CD14-positive monocyte (primary cell): ENCODE measurements at regions not wholly inside any gene's neighbourhood (a gene's known extent, or its start where the extent isn't known, plus 50 kb on each side); places are given as distances from the start of the nearest gene placed in this dataset.
"Not testable (repeated sequence)": the region's sequence is repeated elsewhere in the genome, so short reads cannot be mapped to it uniquely, and the experiment has no call there.

Experiments
- DNase-seq, 3 donors: peaks; one replicate each; pipeline ENCODE4 v3.0.0-alpha.2; 2011 to 2022
- H2AFZ ChIP-seq: 2 replicates; pipeline ENCODE4 v1.6.0; 2012; ENCODE audit warnings: mild to moderate bottlenecking, low read depth, low read length, inconsistent platforms; ENCODE audit not compliant: insufficient read depth, poor library complexity, severe bottlenecking
- H3K27ac ChIP-seq, 2 donors: 1 replicate in 1 of 2; 2 replicates in 1 of 2; pipeline ENCODE4 v1.5.1; 2012 to 2013; ENCODE audit warnings: low read length in 2 of 2, control low read depth in 1 of 2, inconsistent platforms in 1 of 2, low read depth in 1 of 2, mild to moderate bottlenecking in 1 of 2
- H3K27me3 ChIP-seq, 2 donors: one replicate each; pipeline versions ENCODE4 v1.6.0 to v1.6.1; 2011 to 2013; ENCODE audit warnings: low read length in 2 of 2; ENCODE audit not compliant: control insufficient read depth in 2 of 2, insufficient read depth in 2 of 2
- H3K36me3 ChIP-seq, 2 donors: replicated peaks in 1 of 2; 1 replicate in 1 of 2; 2 replicates in 1 of 2; pipeline versions ENCODE4 v1.5.1 to v1.6.1; 2012 to 2013; ENCODE audit warnings: low read length in 2 of 2, control low read depth in 1 of 2, inconsistent platforms in 1 of 2, mild to moderate bottlenecking in 1 of 2; ENCODE audit not compliant: insufficient read depth in 2 of 2, control insufficient read depth in 1 of 2
- H3K4me1 ChIP-seq, 2 donors: 1 replicate in 1 of 2; 2 replicates in 1 of 2; pipeline versions ENCODE4 v1.5.1 to v1.6.1; 2012 to 2013; ENCODE audit warnings: low read length in 2 of 2, control low read depth in 1 of 2, inconsistent platforms in 1 of 2, mild to moderate bottlenecking in 1 of 2, moderate library complexity in 1 of 2; ENCODE audit not compliant: insufficient read depth in 2 of 2, control insufficient read depth in 1 of 2
- H3K4me2 ChIP-seq: replicated peaks from 2 replicates; pipeline ENCODE3; 2012; ENCODE audit warnings: low read length, moderate library complexity, mild to moderate bottlenecking; ENCODE audit not compliant: poor library complexity, severe bottlenecking; ENCODE audit errors: extremely low read depth
- H3K4me3 ChIP-seq, 3 experiments: fragments of 200-600 bp in 1 of 3; sonication (generic) in 1 of 3; replicated peaks in 1 of 3; 1 replicate in 2 of 3; 2 replicates in 1 of 3; pipeline ENCODE4 v1.5.1; 2011 to 2013; ENCODE audit warnings: low read length in 3 of 3, mild to moderate bottlenecking in 3 of 3, control low read depth in 2 of 3, low read depth in 2 of 3, inconsistent platforms in 1 of 3, moderate library complexity in 1 of 3
- H3K79me2 ChIP-seq: 2 replicates; pipeline ENCODE4 v1.6.0; 2012; ENCODE audit warnings: mild to moderate bottlenecking, control low read depth, inconsistent platforms, low read length, moderate library complexity; ENCODE audit not compliant: insufficient read depth
- H3K9ac ChIP-seq: 2 replicates; pipeline ENCODE4 v1.6.0; 2017; ENCODE audit warnings: low read length, mild to moderate bottlenecking; ENCODE audit not compliant: insufficient read depth, poor library complexity, severe bottlenecking
- H3K9me3 ChIP-seq, 2 donors: replicated peaks in 1 of 2; 1 replicate in 1 of 2; 2 replicates in 1 of 2; pipeline versions ENCODE4 v1.5.1 to v1.6.1; 2012 to 2013; ENCODE audit warnings: low read length in 2 of 2, control low read depth in 1 of 2; ENCODE audit not compliant: control insufficient read depth in 1 of 2, insufficient read depth in 1 of 2
- H4K20me1 ChIP-seq: 2 replicates; pipeline ENCODE4 v1.6.0; 2012; ENCODE audit warnings: mild to moderate bottlenecking, low read length, control low read depth, moderate library complexity; ENCODE audit not compliant: insufficient read depth
- H3K27ac Mint-ChIP-seq, 7 donors: one replicate each; pipeline ENCODE4 v1.8.0; 2020; ENCODE audit warnings: mild to moderate bottlenecking in 7 of 7, mixed read lengths in 7 of 7, moderate library complexity in 6 of 7, inconsistent platforms in 2 of 7
- H3K27me3 Mint-ChIP-seq, 3 donors: one replicate each; pipeline ENCODE4 v1.8.0; 2021 to 2022; ENCODE audit warnings: low read depth in 3 of 3, mild to moderate bottlenecking in 3 of 3, mixed read lengths in 3 of 3, moderate library complexity in 3 of 3, inconsistent platforms in 1 of 3
- H3K36me3 Mint-ChIP-seq, 2 donors: one replicate each; pipeline ENCODE4 v1.8.0; 2020; ENCODE audit warnings: mixed read lengths in 2 of 2, inconsistent platforms in 1 of 2, mild to moderate bottlenecking in 1 of 2
- H3K4me1 Mint-ChIP-seq: one replicate; pipeline ENCODE4 v1.8.0; 2020; ENCODE audit warnings: mild to moderate bottlenecking, mixed read lengths
- H3K4me3 Mint-ChIP-seq, 2 donors: one replicate each; pipeline ENCODE4 v1.8.0; 2020; ENCODE audit warnings: mild to moderate bottlenecking in 2 of 2, mixed read lengths in 2 of 2, moderate library complexity in 1 of 2
- H3K9me3 Mint-ChIP-seq, 7 donors: one replicate each; pipeline ENCODE4 v1.8.0; 2020 to 2022; ENCODE audit warnings: mixed read lengths in 7 of 7, mild to moderate bottlenecking in 6 of 7, moderate library complexity in 6 of 7, inconsistent platforms in 2 of 7
- WGBS: methylation state at CpG from one replicate; pipeline ENCODE4 v1.1.5; 2013; ENCODE audit warnings: missing lambda C conversion rate; ENCODE audit not compliant: insufficient coverage; 5-methylcytosine and 5-hydroxymethylcytosine counted together
- intact Hi-C, 2 donors: fragments of 100-400 bp; cut with micrococcal nuclease; formaldehyde crosslinking; loops; one replicate each; pipeline versions ENCODE4 v1.15.0 to v1.15.1; 2023

GRCh38 chr19:14293816-14294170 is 87.5 kb upstream of the ADGRE5 start:
- H3K9me3 Mint-ChIP-seq, H3K27me3 ChIP-seq, H3K27me3 Mint-ChIP-seq, H3K36me3 ChIP-seq, H3K36me3 Mint-ChIP-seq, DNase-seq, H4K20me1 ChIP-seq, H3K4me3 ChIP-seq, intact Hi-C loops, H3K9ac ChIP-seq, H3K27ac ChIP-seq, H2AFZ ChIP-seq, H3K9me3 ChIP-seq, H3K79me2 ChIP-seq: not testable (repeated sequence)
- H3K4me3 Mint-ChIP-seq = peak overlapping the region; percentile 78 to 89
- peak overlapping the region in 1 of 7 donors; percentile 54 for H3K27ac Mint-ChIP-seq
- peak overlapping the region; percentile 55 for H3K4me2 ChIP-seq
- no CpG with 5 or more reads among the region's 7 CpGs for WGBS
- H3K4me1 ChIP-seq = peaks cover 8 to 12% of the 10 kb centered on the region in 2 donors
- peaks cover 25% of the 10 kb centered on the region for H3K4me1 Mint-ChIP-seq

GRCh38 chr19:14293101-14293815 is 87.3 kb upstream of the ADGRL1 start:
- H3K9me3 Mint-ChIP-seq, H3K36me3 Mint-ChIP-seq, intact Hi-C loops, H3K36me3 ChIP-seq, H3K79me2 ChIP-seq, H3K27me3 Mint-ChIP-seq, H3K27me3 ChIP-seq, DNase-seq, H3K27ac ChIP-seq, H2AFZ ChIP-seq, H3K9me3 ChIP-seq, H4K20me1 ChIP-seq: not testable (repeated sequence)
- Histone ChIP-seq H3K9ac (peak overlapping the region; percentile 40), H3K4me1 (peaks cover 8 to 12% of the 10 kb centered on the region in 2 donors), H3K4me2 (peak overlapping the region; percentile 55), H3K4me3 (peak overlapping the region; percentile 22 to 66 (median 43))
- H3K4me3 Mint-ChIP-seq = peak overlapping the region; percentile 78 to 89
- WGBS = 7% methylated on average over 2 of the region's 26 CpGs
- H3K27ac Mint-ChIP-seq = peak overlapping the region in 2 of 7 donors; percentile 52 to 54
- peaks cover 29% of the 10 kb centered on the region for H3K4me1 Mint-ChIP-seq

GRCh38 chr19:14289810-14290209 is 83.8 kb upstream of the ADGRL1 start:
- H3K27me3 Mint-ChIP-seq = not testable (repeated sequence)

GRCh38 chr19:14287837-14288236 is 81.9 kb upstream of the ADGRL1 start:
- H3K4me2 ChIP-seq, H3K4me1 ChIP-seq, H3K27ac ChIP-seq, H3K27me3 Mint-ChIP-seq, H3K9ac ChIP-seq, H2AFZ ChIP-seq, H3K9me3 Mint-ChIP-seq, H4K20me1 ChIP-seq, H3K9me3 ChIP-seq, H3K4me3 Mint-ChIP-seq, H3K27me3 ChIP-seq, H3K4me3 ChIP-seq, H3K36me3 ChIP-seq, DNase-seq, H3K36me3 Mint-ChIP-seq, H3K79me2 ChIP-seq: not testable (repeated sequence)
- no CpG with 5 or more reads among the region's 4 CpGs for WGBS
- H3K27ac Mint-ChIP-seq = peak overlapping the region in 1 of 7 donors; percentile 42
- intact Hi-C loops = loop anchor here in 1 of 2 donors (5.0 kb wide), 1 partner anchor 141 kb away; no protein-coding TSS in a partner anchor
- H3K4me1 Mint-ChIP-seq = peaks cover 15% of the 10 kb centered on the region

More at GRCh38 chr19:14289810-14290209, 83.8 kb upstream of the ADGRL1 start:
- H3K36me3 ChIP-seq, DNase-seq, H3K27ac ChIP-seq, H2AFZ ChIP-seq, H3K36me3 Mint-ChIP-seq, H4K20me1 ChIP-seq, H3K9me3 Mint-ChIP-seq, H3K9ac ChIP-seq, H3K9me3 ChIP-seq, H3K79me2 ChIP-seq, H3K27me3 ChIP-seq, H3K4me2 ChIP-seq, H3K4me3 ChIP-seq, H3K4me3 Mint-ChIP-seq: not testable (repeated sequence)
- Mint-ChIP-seq H3K27ac (peak overlapping the region in 1 of 7 donors; percentile 18), H3K4me1 (peaks cover 18% of the 10 kb centered on the region)
- WGBS = 88% methylated on average over 7 of the region's 15 CpGs
- peaks cover 8 to 12% of the 10 kb centered on the region in 2 donors for H3K4me1 ChIP-seq
- intact Hi-C loops = loop anchor here in 1 of 2 donors (5.0 kb wide), 1 partner anchor 143 kb away; no protein-coding TSS in a partner anchor
